ENCODE measurements at regions not wholly inside any gene's neighbourhood (a gene's known extent, or its start where the extent isn't known, plus 50 kb on each side); places are given as distances from the start of the nearest gene placed in this dataset.

GRCh38 chr5:60340965-60341471, 358.9 kb downstream of the DEPDC1B start:
- TF ChIP-seq MYC (IDR thresholded peaks at IDR 0.05; ENCODE audit: low read depth, low read length) = no peak
- no peak for TF ChIP-seq POLR2A (IDR thresholded peaks at IDR 0.05; ENCODE audit: low read depth, low read length)
- TF ChIP-seq MAX (IDR thresholded peaks at IDR 0.05; ENCODE audit: insufficient read depth, insufficient read length) = no peak
- no peak for TF ChIP-seq CTCF (IDR thresholded peaks at IDR 0.05; ENCODE audit: extremely low read depth in 1 of 2, insufficient read depth in 1 of 2, low read depth in 1 of 2, low read length in 2 of 2)
- no peak for TF ChIP-seq FOS (IDR thresholded peaks at IDR 0.05; ENCODE audit: borderline replicate concordance, insufficient read depth, low read length)
- TF ChIP-seq JUN (IDR thresholded peaks at IDR 0.05; ENCODE audit: borderline replicate concordance, insufficient read depth, insufficient read length, low read depth) = no peak
- no peak for TF ChIP-seq EZH2 (IDR thresholded peaks at IDR 0.05; ENCODE audit: borderline replicate concordance, low read depth, low read length, severe bottlenecking)
- TF ChIP-seq GATA2 (IDR thresholded peaks at IDR 0.05; ENCODE audit: insufficient read depth, insufficient read length, low read depth, low read length) = no peak
- no peak for TF ChIP-seq POLR2AphosphoS5 (IDR thresholded peaks at IDR 0.05; ENCODE audit: insufficient read depth, low read depth, low read length)

More at GRCh38 chr5:60340965-60341471, 358.9 kb downstream of the DEPDC1B start:
- no peaks in the 10 kb centered on the region for H3K9me1 ChIP-seq (replicated peaks; ENCODE audit: control insufficient read depth, extremely low read depth, insufficient read depth, low read length)
- FAIRE-seq (no peak), DNase-seq (ENCODE audit: low read depth, low spot score) (no peak)
- no peak overlapping the region for H3K4me3 ChIP-seq (replicated peaks in 1 of 3; ENCODE audit: insufficient read depth in 1 of 3, low read depth in 1 of 3, low read length in 3 of 3)
- BruUV-seq (replicated peaks) = no TSS peak
- no peak overlapping the region for H3K4me2 ChIP-seq (ENCODE audit: insufficient read depth, low read length)
- no peaks in the 10 kb centered on the region for H3K4me1 ChIP-seq (ENCODE audit: control insufficient read depth, extremely low read depth, insufficient read depth, low read length)
- H3K79me2 ChIP-seq (ENCODE audit: control insufficient read depth, insufficient read depth, low read length) = no peaks in the 10 kb centered on the region
- no peaks in the 10 kb centered on the region for H3K27me3 ChIP-seq (ENCODE audit: control insufficient read depth in 2 of 2, insufficient read depth in 2 of 2, low read length in 2 of 2)
- no peaks in the 10 kb centered on the region for H3K36me3 ChIP-seq (ENCODE audit: control insufficient read depth in 2 of 2, extremely low read depth in 1 of 2, insufficient read depth in 2 of 2, low read length in 2 of 2)
- dilution Hi-C loops (cut with MboI; ENCODE audit: extremely low pct_ligation_motif_present, low sequenced_read_pairs) = no loop called here
- no peak overlapping the region for H3K9ac ChIP-seq (replicated peaks; ENCODE audit: extremely low read depth, insufficient read depth, low read length)
- ChIA-PET CTCF (no interaction called here), POLR2A (no interaction called here)
- no peak overlapping the region for H2AFZ ChIP-seq (ENCODE audit: low read depth, low read length)
- no peak overlapping the region for H3K27ac ChIP-seq (ENCODE audit: insufficient read depth, low read depth, low read length)
- H4K20me1 ChIP-seq (replicated peaks; ENCODE audit: control insufficient read depth, extremely low read depth, insufficient read depth, low read length) = no peaks in the 10 kb centered on the region
- intact Hi-C loops (cut with micrococcal nuclease) = no loop called here
- H3K9me3 ChIP-seq (replicated peaks; ENCODE audit: control insufficient read depth, insufficient read depth, low read length) = no peaks in the 10 kb centered on the region

Measured in endothelial cell of umbilical vein (primary cell).